Fibroblast of lung (primary cell): ENCODE measurements at regions not wholly inside any gene's neighbourhood (a gene's known extent, or its start where the extent isn't known, plus 50 kb on each side); places are given as distances from the start of the nearest gene placed in this dataset.

Experiments used
- DNase-seq, 2 donors: peaks; one replicate each; pipeline versions ENCODE4 v3.0.0 to v3.0.0-alpha.2; 2010; ENCODE audit warnings: low read depth in 2 of 2
- H2AFZ ChIP-seq: 2 replicates; pipeline ENCODE4 v1.5.1; 2012; ENCODE audit warnings: low read length, control low read depth, inconsistent platforms
- H3K27ac ChIP-seq: 2 replicates; pipeline ENCODE4 v1.5.1; 2011; ENCODE audit warnings: low read length, control low read depth; ENCODE audit not compliant: insufficient read depth
- H3K27me3 ChIP-seq: 2 replicates; pipeline ENCODE4 v1.5.1; 2011; ENCODE audit warnings: mild to moderate bottlenecking, low read length; ENCODE audit not compliant: control insufficient read depth, insufficient read depth
- H3K36me3 ChIP-seq: 2 replicates; pipeline ENCODE4 v1.5.1; 2011; ENCODE audit warnings: low read length; ENCODE audit not compliant: control insufficient read depth, insufficient read depth
- H3K4me1 ChIP-seq: 2 replicates; pipeline ENCODE4 v1.5.1; 2011; ENCODE audit warnings: low read length; ENCODE audit not compliant: control insufficient read depth, insufficient read depth; ENCODE audit errors: extremely low read depth
- H3K4me2 ChIP-seq: 2 replicates; pipeline ENCODE4 v1.5.1; 2011; ENCODE audit warnings: low read length, control low read depth; ENCODE audit not compliant: insufficient read depth; ENCODE audit errors: extremely low read depth
- H3K4me3 ChIP-seq, 4 experiments: fragments of 200-600 bp in 1 of 4; sonication (generic) in 1 of 4; replicated peaks in 1 of 4; 2 replicates each; pipeline ENCODE4 v1.5.1; 2011 to 2016; ENCODE audit warnings: low read length in 4 of 4, low read depth in 3 of 4, mild to moderate bottlenecking in 3 of 4, control low read depth in 2 of 4, inconsistent platforms in 1 of 4, mixed read lengths in 1 of 4; ENCODE audit not compliant: insufficient read depth in 1 of 4; ENCODE audit errors: control extremely low read depth in 1 of 4
- H3K79me2 ChIP-seq: 2 replicates; pipeline ENCODE4 v1.5.1; 2012; ENCODE audit warnings: mild to moderate bottlenecking, low read length, inconsistent platforms; ENCODE audit not compliant: control insufficient read depth, insufficient read depth
- H3K9ac ChIP-seq: 2 replicates; pipeline ENCODE4 v1.5.1; 2011; ENCODE audit warnings: mild to moderate bottlenecking, low read length, control low read depth; ENCODE audit not compliant: insufficient read depth
- H3K9me3 ChIP-seq: 2 replicates; pipeline ENCODE4 v1.5.1; 2012; ENCODE audit warnings: low read depth, low read length; ENCODE audit not compliant: control insufficient read depth, insufficient read depth
- H4K20me1 ChIP-seq: 2 replicates; pipeline ENCODE4 v1.5.1; 2011; ENCODE audit warnings: low read length; ENCODE audit not compliant: control insufficient read depth, insufficient read depth; ENCODE audit errors: extremely low read depth
- EZH2 ChIP-seq: IDR thresholded peaks from 2 replicates; pipeline ENCODE4 v1.5.1; 2012; ENCODE audit warnings: low read length, control low read depth, mild to moderate bottlenecking; ENCODE audit errors: missing control alignments
- TF ChIP-seq, protein P1 (sequence below), 2 donors: IDR thresholded peaks in 1 of 2; conservative IDR thresholded peaks in 1 of 2; 1 replicate in 1 of 2; 2 replicates in 1 of 2; pipeline ENCODE4 v1.5.1; 2011 to 2012; ENCODE audit warnings: low read length in 2 of 2, control low read depth in 1 of 2, inconsistent platforms in 1 of 2, low read depth in 1 of 2, mild to moderate bottlenecking in 1 of 2

GRCh38 chr1:118564961-118565703, 380.1 kb upstream of the SPAG17 start:
- no peak for DNase-seq
- Histone ChIP-seq H3K4me3 (no peak overlapping the region), H3K36me3 (no peaks in the 10 kb centered on the region), H2AFZ (no peak overlapping the region), H3K9ac (no peak overlapping the region), H3K4me1 (no peaks in the 10 kb centered on the region), H3K27me3 (no peaks in the 10 kb centered on the region), H3K9me3 (no peaks in the 10 kb centered on the region), H3K79me2 (no peaks in the 10 kb centered on the region), H3K4me2 (no peak overlapping the region), H3K27ac (no peak overlapping the region), H4K20me1 (no peaks in the 10 kb centered on the region)
- no peak for TF ChIP-seq EZH2
- TF ChIP-seq, protein P1, sequence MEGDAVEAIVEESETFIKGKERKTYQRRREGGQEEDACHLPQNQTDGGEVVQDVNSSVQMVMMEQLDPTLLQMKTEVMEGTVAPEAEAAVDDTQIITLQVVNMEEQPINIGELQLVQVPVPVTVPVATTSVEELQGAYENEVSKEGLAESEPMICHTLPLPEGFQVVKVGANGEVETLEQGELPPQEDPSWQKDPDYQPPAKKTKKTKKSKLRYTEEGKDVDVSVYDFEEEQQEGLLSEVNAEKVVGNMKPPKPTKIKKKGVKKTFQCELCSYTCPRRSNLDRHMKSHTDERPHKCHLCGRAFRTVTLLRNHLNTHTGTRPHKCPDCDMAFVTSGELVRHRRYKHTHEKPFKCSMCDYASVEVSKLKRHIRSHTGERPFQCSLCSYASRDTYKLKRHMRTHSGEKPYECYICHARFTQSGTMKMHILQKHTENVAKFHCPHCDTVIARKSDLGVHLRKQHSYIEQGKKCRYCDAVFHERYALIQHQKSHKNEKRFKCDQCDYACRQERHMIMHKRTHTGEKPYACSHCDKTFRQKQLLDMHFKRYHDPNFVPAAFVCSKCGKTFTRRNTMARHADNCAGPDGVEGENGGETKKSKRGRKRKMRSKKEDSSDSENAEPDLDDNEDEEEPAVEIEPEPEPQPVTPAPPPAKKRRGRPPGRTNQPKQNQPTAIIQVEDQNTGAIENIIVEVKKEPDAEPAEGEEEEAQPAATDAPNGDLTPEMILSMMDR (conservative IDR thresholded peaks at IDR 0.05 in 1 of 2, IDR thresholded peaks at IDR 0.05 in 1 of 2; ENCODE audit: low read depth in 1 of 2, low read length in 2 of 2) = no peak

DNA sequence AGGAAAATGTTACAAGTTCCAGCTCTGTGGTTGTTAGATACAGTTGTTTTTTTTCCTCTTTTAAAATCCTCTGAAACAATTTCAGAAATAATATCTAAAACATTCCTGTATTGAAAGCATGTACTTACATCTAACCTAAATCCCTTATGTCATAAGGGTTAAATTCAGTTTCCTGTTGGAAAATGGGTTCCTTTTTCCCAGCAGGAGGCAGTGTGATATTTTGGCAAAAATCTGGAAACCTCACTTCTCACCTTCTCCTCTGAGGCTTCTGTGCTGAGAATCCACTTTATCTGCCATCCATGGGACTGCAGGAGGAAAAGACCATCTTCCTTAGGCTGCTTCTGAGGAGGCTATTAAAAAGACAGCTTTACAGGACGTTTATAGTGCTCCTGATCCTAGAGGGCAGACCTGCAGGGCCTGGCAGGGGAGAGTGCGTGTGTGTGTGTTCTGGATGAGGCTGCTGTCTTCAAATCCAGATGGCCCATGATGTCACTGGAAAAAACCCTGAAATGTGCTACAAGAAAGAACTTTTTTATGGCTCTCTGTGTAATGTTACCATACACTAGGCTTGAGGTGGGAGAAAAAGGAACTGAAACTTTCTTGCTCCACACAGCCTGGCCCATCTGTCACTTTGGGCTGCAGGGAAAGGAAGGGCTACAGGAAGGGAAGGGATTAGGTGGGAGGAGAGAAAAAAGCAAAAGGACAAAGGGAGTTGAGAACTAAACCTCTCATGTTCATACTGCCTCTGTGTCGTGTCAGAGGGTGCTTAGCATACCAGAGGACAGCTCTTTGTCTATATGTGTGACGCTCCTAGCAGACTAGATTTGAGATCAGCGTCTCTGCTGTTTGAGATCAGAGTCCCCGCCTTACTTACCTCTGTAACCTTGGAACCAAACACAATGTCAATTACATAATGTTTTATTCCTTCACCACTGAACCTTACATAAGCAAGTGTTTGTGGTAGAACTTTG, 379.2 kb upstream of the SPAG17 start:
- H3K4me2 ChIP-seq = no peak overlapping the region
- H3K27ac ChIP-seq = no peak overlapping the region
- no peaks in the 10 kb centered on the region for H3K4me1 ChIP-seq
- no peaks in the 10 kb centered on the region for H3K27me3 ChIP-seq
- H2AFZ ChIP-seq = no peak overlapping the region
- no peak overlapping the region for H3K9ac ChIP-seq
- H4K20me1 ChIP-seq = no peaks in the 10 kb centered on the region
- no peaks in the 10 kb centered on the region for H3K79me2 ChIP-seq
- no peak for TF ChIP-seq EZH2
- TF ChIP-seq, protein P1 (conservative IDR thresholded peaks at IDR 0.05 in 1 of 2, IDR thresholded peaks at IDR 0.05 in 1 of 2; ENCODE audit: low read depth in 1 of 2, low read length in 2 of 2) = no peak
- H3K4me3 ChIP-seq = no peak overlapping the region
- no peak for DNase-seq
- H3K36me3 ChIP-seq = no peaks in the 10 kb centered on the region
- H3K9me3 ChIP-seq = no peaks in the 10 kb centered on the region

DNA sequence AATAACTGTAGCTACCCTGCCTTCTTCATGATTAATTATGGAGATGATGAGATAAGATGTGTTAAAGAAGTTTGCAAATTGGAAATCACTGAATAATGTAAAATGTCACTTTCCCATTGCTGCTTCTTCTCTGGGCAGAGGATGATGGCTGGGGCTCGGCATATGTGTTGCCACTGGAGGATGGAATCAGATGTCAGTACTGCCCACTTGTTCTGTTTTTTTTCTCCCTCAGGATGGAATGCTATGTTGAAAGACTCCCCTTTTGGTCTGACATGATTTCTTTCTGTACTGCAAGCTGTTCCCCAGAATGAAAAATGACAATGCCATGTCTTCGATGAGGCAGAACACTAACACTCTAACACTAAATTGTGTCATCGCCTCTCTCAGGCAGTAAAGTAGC, 373.9 kb upstream of the SPAG17 start:
- Histone ChIP-seq H3K4me1 (no peaks in the 10 kb centered on the region), H3K9me3 (no peaks in the 10 kb centered on the region), H3K9ac (no peak overlapping the region), H3K4me2 (no peak overlapping the region), H3K27me3 (no peaks in the 10 kb centered on the region), H2AFZ (no peak overlapping the region), H3K36me3 (no peaks in the 10 kb centered on the region), H4K20me1 (no peaks in the 10 kb centered on the region), H3K4me3 (no peak overlapping the region), H3K27ac (no peak overlapping the region), H3K79me2 (no peaks in the 10 kb centered on the region)
- DNase-seq = no peak
- TF ChIP-seq EZH2 = no peak
- TF ChIP-seq, protein P1 (conservative IDR thresholded peaks at IDR 0.05 in 1 of 2, IDR thresholded peaks at IDR 0.05 in 1 of 2; ENCODE audit: low read depth in 1 of 2, low read length in 2 of 2) = no peak
